Epithelial cell of proximal tubule (primary cell): ENCODE measurements at regions not wholly inside any gene's neighbourhood (a gene's known extent, or its start where the extent isn't known, plus 50 kb on each side); places are given as distances from the start of the nearest gene placed in this dataset.
A peak's percentile ranks its signal among the peaks of the same experiment; 100 is the strongest.

Experiments used
- DNase-seq: peaks from one replicate; pipeline ENCODE4 v3.0.0-alpha.2; 2011; ENCODE audit warnings: low read depth
- H3K4me3 ChIP-seq: 2 replicates; pipeline ENCODE4 v1.5.1; 2011; ENCODE audit warnings: low read depth, mild to moderate bottlenecking, low read length
- CTCF ChIP-seq: conservative IDR thresholded peaks from 2 replicates; pipeline ENCODE4 v1.5.1; 2012; ENCODE audit warnings: low read depth, mild to moderate bottlenecking, low read length

GRCh38 chr3:144770281-144770680, 798.7 kb downstream of the DIPK2A start:
- no peak for TF ChIP-seq CTCF
- no peak for DNase-seq
- no peak overlapping the region for H3K4me3 ChIP-seq

- no peak for DNase-seq
- TF ChIP-seq CTCF, result peak; percentile 44
- H3K4me3 ChIP-seq, result no peak overlapping the region
Measured at GRCh38 chr3:144770915-144771351, 799.3 kb downstream of the DIPK2A start.

- DNase-seq, result no peak
- no peak overlapping the region for H3K4me3 ChIP-seq
- no peak for TF ChIP-seq CTCF
Measured at GRCh38 chr3:144771381-144771870, 799.8 kb downstream of the DIPK2A start.

- no peak for DNase-seq
- TF ChIP-seq CTCF, result no peak
Measured at GRCh38 chr3:144772372-144772771, 800.7 kb downstream of the DIPK2A start.

GRCh38 chr3:144773350-144773749, 801.7 kb downstream of the DIPK2A start:
- no peak overlapping the region for H3K4me3 ChIP-seq
- no peak for TF ChIP-seq CTCF
- DNase-seq, result no peak

More at GRCh38 chr3:144772372-144772771, 800.7 kb downstream of the DIPK2A start:
- H3K4me3 ChIP-seq, result no peak overlapping the region

- no peak overlapping the region for H3K4me3 ChIP-seq
- no peak for DNase-seq
- no peak for TF ChIP-seq CTCF
Measured at GRCh38 chr3:144774897-144775296, 803.3 kb downstream of the DIPK2A start.

- TF ChIP-seq CTCF, result no peak
- no peak for DNase-seq
- no peak overlapping the region for H3K4me3 ChIP-seq
Measured at GRCh38 chr3:144775551-144775950, 803.9 kb downstream of the DIPK2A start.
